ENCODE measurements at regions not wholly inside any gene's neighbourhood (a gene's known extent, or its start where the extent isn't known, plus 50 kb on each side); places are given as distances from the start of the nearest gene placed in this dataset.
A peak's percentile ranks its signal among the peaks of the same experiment; 100 is the strongest.

DNA sequence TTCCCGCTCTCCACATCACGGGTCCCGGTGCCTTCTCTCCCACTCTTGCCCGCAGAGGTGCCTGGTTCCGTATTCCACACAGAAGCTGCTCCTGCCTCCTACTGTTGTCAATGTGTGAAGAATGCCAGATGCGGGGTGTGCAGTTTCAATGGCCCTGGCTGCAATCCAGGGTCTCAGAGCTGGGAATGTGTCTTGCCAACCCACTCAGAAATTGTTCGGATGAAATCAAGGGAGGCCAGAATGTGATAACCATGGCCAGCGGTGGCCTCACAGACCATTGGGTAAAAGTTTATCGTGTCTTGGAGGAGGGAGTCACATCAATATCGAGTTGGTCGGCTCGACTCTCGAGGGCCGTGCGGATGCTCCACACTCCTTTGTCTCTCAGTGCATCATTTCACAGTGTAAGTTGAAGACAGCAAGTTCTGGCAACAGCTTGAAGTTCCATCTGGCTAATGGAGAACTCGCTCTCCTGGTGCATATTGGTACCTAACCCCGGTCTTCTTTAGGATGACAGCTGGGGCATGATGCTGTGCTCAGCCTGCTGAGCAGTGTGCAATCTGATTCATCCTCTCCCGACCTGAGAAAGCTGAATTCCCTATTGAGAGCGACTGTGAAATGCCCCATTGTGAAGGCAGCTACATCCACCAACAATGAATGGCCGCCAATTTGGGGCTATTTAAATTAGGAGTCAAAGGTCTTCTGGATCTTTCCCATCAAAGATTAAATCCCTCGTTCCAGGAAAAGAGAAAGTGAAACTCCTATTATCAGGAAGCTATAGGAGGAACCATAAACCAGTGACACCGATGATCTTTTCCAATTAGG, 389.0 kb downstream of the SOX11 start:
- no peaks in the 10 kb centered on the region for H3K9me3 Mint-ChIP-seq (ENCODE audit: unreplicated experiment)
- peaks cover 19% of the 10 kb centered on the region for H3K4me1 Mint-ChIP-seq (ENCODE audit: insufficient read depth, unreplicated experiment)
- ChIA-PET CTCF (interaction anchor here (0.6 kb wide), 1 partner anchor 20 kb away, joined by 3 read pairs; no protein-coding TSS in a partner anchor), POLR2A (interaction anchor here (0.6 kb wide), 1 partner anchor 551 kb away, joined by 3 read pairs; no protein-coding TSS in a partner anchor)
- intact Hi-C loops (cut with micrococcal nuclease): no loop called here
- H3K36me3 Mint-ChIP-seq (ENCODE audit: insufficient read depth, unreplicated experiment): no peaks in the 10 kb centered on the region
- DNase-seq (ENCODE audit: unreplicated experiment): no peak
- H3K4me3 Mint-ChIP-seq (ENCODE audit: unreplicated experiment): peak overlapping the region; percentile 68
- BruUV-seq (replicated peaks): no TSS peak
- TF ChIP-seq, protein P1, sequence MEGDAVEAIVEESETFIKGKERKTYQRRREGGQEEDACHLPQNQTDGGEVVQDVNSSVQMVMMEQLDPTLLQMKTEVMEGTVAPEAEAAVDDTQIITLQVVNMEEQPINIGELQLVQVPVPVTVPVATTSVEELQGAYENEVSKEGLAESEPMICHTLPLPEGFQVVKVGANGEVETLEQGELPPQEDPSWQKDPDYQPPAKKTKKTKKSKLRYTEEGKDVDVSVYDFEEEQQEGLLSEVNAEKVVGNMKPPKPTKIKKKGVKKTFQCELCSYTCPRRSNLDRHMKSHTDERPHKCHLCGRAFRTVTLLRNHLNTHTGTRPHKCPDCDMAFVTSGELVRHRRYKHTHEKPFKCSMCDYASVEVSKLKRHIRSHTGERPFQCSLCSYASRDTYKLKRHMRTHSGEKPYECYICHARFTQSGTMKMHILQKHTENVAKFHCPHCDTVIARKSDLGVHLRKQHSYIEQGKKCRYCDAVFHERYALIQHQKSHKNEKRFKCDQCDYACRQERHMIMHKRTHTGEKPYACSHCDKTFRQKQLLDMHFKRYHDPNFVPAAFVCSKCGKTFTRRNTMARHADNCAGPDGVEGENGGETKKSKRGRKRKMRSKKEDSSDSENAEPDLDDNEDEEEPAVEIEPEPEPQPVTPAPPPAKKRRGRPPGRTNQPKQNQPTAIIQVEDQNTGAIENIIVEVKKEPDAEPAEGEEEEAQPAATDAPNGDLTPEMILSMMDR (IDR thresholded peaks at IDR 0.05; ENCODE audit: unreplicated experiment): no peak
- H3K27ac Mint-ChIP-seq (ENCODE audit: low read depth, unreplicated experiment): peak overlapping the region; percentile 40
- H3K27me3 Mint-ChIP-seq (ENCODE audit: insufficient read depth, unreplicated experiment): no peaks in the 10 kb centered on the region

DNA sequence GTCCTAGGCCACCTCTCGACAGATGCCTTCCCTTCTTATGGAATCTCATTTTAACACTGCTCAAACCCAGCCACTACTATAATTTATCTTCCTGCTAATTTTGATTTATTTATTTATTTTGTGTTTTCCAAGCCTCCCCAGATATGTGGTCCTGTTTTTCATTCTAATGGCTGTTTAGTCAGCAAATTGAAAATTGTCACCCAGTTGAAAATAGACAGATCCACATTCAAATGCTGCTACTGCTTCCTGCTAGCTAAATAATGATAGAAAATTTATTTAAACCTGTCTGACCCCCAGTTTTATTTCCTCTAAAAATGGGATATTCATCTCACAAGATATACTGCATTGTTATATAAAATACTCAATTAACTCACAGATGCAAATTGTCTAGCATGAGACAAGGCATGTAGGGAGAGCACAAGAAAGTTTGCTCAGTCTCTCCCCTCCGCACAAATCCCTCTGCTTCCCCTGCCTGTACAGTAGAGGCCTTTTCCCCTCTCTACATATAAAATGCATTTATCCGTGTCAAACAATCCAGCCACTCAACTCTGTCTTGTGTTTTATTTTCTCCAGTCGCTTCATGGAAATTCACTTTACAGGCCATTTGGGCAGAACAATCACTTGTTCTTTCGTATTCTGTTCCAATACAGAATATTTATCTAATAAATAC, 389.9 kb downstream of the SOX11 start:
- no TSS peak for BruUV-seq (replicated peaks)
- ChIA-PET CTCF (no interaction called here), POLR2A (interaction anchor here (0.6 kb wide), 1 partner anchor 550 kb away, joined by 3 read pairs; no protein-coding TSS in a partner anchor)
- no peaks in the 10 kb centered on the region for H3K9me3 Mint-ChIP-seq (ENCODE audit: unreplicated experiment)
- H3K36me3 Mint-ChIP-seq (ENCODE audit: insufficient read depth, unreplicated experiment): no peaks in the 10 kb centered on the region
- DNase-seq (ENCODE audit: unreplicated experiment): no peak
- TF ChIP-seq, protein P1 (IDR thresholded peaks at IDR 0.05; ENCODE audit: unreplicated experiment): no peak
- H3K4me1 Mint-ChIP-seq (ENCODE audit: insufficient read depth, unreplicated experiment): peaks cover 19% of the 10 kb centered on the region
- H3K27ac Mint-ChIP-seq (ENCODE audit: low read depth, unreplicated experiment): peak overlapping the region; percentile 40
- intact Hi-C loops (cut with micrococcal nuclease): no loop called here
- peak overlapping the region; percentile 68 for H3K4me3 Mint-ChIP-seq (ENCODE audit: unreplicated experiment)
- H3K27me3 Mint-ChIP-seq (ENCODE audit: insufficient read depth, unreplicated experiment): no peaks in the 10 kb centered on the region

DNA sequence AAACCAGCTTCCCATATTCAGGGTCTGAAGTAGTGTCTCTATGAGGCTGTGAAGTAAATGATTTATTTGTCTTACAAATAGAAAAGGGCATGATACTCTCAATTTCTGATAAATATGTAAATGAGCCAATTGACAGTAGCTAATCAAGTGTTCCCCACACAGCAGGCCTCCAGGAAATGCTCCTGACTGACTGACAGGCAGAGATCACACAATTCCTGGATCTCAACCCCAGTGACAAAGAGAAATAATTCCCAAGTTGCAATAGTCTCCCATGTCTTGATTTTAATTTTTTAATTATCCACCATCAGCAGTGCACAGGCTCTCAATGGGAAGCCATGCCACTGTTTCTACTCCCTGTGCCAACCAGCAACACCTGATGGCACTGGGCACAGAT, 390.4 kb downstream of the SOX11 start:
- ChIA-PET CTCF (no interaction called here), POLR2A (no interaction called here)
- Mint-ChIP-seq H3K4me3 (ENCODE audit: unreplicated experiment) (no peak overlapping the region), H3K4me1 (ENCODE audit: insufficient read depth, unreplicated experiment) (peaks cover 18% of the 10 kb centered on the region), H3K36me3 (ENCODE audit: insufficient read depth, unreplicated experiment) (no peaks in the 10 kb centered on the region), H3K27me3 (ENCODE audit: insufficient read depth, unreplicated experiment) (no peaks in the 10 kb centered on the region), H3K27ac (ENCODE audit: low read depth, unreplicated experiment) (no peak overlapping the region), H3K9me3 (ENCODE audit: unreplicated experiment) (no peaks in the 10 kb centered on the region)
- TF ChIP-seq, protein P1 (IDR thresholded peaks at IDR 0.05; ENCODE audit: unreplicated experiment): no peak
- DNase-seq (ENCODE audit: unreplicated experiment): no peak
- BruUV-seq (replicated peaks): no TSS peak
- intact Hi-C loops (cut with micrococcal nuclease): no loop called here

GRCh38 chr2:6083136-6083535, 391.0 kb downstream of the SOX11 start:
- ChIA-PET POLR2A (no interaction called here), CTCF (no interaction called here)
- no peaks in the 10 kb centered on the region for H3K9me3 Mint-ChIP-seq (ENCODE audit: unreplicated experiment)

More at GRCh38 chr2:6083136-6083535, 391.0 kb downstream of the SOX11 start:
- no TSS peak for BruUV-seq (replicated peaks)
- intact Hi-C loops (cut with micrococcal nuclease): no loop called here
- TF ChIP-seq, protein P1 (IDR thresholded peaks at IDR 0.05; ENCODE audit: unreplicated experiment): no peak
- no peak overlapping the region for H3K4me3 Mint-ChIP-seq (ENCODE audit: unreplicated experiment)
- no peaks in the 10 kb centered on the region for H3K27me3 Mint-ChIP-seq (ENCODE audit: insufficient read depth, unreplicated experiment)
- H3K36me3 Mint-ChIP-seq (ENCODE audit: insufficient read depth, unreplicated experiment): no peaks in the 10 kb centered on the region
- DNase-seq (ENCODE audit: unreplicated experiment): no peak
- peaks cover 12% of the 10 kb centered on the region for H3K4me1 Mint-ChIP-seq (ENCODE audit: insufficient read depth, unreplicated experiment)
- H3K27ac Mint-ChIP-seq (ENCODE audit: low read depth, unreplicated experiment): no peak overlapping the region

Measured in MCF 10A (cell line).